ENCODE measurements at regions not wholly inside any gene's neighbourhood (a gene's known extent, or its start where the extent isn't known, plus 50 kb on each side); places are given as distances from the start of the nearest gene placed in this dataset.
A peak's percentile ranks its signal among the peaks of the same experiment; 100 is the strongest.
"Not testable (repeated sequence)": the region's sequence is repeated elsewhere in the genome, so short reads cannot be mapped to it uniquely, and the experiment has no call there.

GRCh38 chr10:120755771-120756170 is 95.4 kb upstream of the WDR11 start:
- DNase-seq (ENCODE audit: low spot score), result no peak

GRCh38 chr10:120760253-120760652 is 90.9 kb upstream of the WDR11 start:
- no peak for DNase-seq (ENCODE audit: low spot score)

GRCh38 chr10:120761951-120762350 is 89.2 kb upstream of the WDR11 start:
- no peak for DNase-seq (ENCODE audit: low spot score)

GRCh38 chr10:120765226-120765803 is 85.8 kb upstream of the WDR11 start:
- DNase-seq (ENCODE audit: low spot score), result no peak

- no peak for DNase-seq (ENCODE audit: low spot score)
These were observed 82.9 kb upstream of the WDR11 start for GRCh38 chr10:120768227-120768626.

DNA sequence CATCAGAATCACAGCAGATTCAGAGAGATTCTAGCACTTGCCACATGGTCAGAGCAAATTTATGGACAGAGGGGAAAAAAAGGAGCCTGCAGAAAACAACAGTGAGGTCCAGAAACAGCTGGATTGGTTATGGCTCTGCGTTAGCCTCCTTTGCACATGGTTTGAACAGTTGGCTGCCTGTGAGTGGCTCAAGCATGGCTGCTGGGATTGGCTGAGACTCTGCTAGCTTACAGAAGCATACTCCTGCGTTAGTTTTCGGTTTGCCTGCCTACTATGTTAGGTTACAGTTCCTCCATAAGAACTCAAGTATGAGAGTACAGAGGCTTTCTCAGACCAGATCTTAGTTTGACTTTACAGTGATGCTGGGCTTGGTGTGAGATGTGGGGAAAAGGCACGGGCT is 80.7 kb upstream of the WDR11 start:
- no peak for DNase-seq (ENCODE audit: low spot score)

- DNase-seq (ENCODE audit: low spot score), result no peak
These were observed 74.7 kb upstream of the WDR11 start for GRCh38 chr10:120776442-120776841.

GRCh38 chr10:120782336-120782735 is 68.8 kb upstream of the WDR11 start:
- no peak for DNase-seq (ENCODE audit: low spot score)

- DNase-seq (ENCODE audit: low spot score), result no peak
These were observed 68.1 kb upstream of the WDR11 start for GRCh38 chr10:120783098-120783497.

GRCh38 chr10:120783867-120784266 is 67.3 kb upstream of the WDR11 start:
- DNase-seq (ENCODE audit: low spot score), result peak; percentile 38

DNA sequence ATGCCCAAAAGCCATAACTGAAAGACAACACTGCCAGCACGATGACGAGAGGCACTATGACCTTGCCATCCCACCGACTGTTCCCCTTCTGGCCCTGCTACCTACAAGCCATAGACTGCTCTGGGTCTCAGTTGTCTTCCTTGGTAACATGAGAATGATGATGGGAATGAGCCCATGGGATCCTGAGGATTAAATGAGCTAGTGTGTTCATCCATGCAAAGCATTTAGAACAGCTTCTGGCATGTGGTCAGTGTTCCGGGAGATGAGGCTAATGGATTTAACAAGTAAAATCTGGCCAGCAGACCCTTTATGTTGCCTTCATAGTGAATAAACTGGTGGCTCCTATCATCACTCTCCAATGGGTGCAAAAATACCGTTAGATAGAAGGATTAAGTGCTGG is 62.4 kb upstream of the WDR11 start:
- no peak for DNase-seq (ENCODE audit: low spot score)

DNA sequence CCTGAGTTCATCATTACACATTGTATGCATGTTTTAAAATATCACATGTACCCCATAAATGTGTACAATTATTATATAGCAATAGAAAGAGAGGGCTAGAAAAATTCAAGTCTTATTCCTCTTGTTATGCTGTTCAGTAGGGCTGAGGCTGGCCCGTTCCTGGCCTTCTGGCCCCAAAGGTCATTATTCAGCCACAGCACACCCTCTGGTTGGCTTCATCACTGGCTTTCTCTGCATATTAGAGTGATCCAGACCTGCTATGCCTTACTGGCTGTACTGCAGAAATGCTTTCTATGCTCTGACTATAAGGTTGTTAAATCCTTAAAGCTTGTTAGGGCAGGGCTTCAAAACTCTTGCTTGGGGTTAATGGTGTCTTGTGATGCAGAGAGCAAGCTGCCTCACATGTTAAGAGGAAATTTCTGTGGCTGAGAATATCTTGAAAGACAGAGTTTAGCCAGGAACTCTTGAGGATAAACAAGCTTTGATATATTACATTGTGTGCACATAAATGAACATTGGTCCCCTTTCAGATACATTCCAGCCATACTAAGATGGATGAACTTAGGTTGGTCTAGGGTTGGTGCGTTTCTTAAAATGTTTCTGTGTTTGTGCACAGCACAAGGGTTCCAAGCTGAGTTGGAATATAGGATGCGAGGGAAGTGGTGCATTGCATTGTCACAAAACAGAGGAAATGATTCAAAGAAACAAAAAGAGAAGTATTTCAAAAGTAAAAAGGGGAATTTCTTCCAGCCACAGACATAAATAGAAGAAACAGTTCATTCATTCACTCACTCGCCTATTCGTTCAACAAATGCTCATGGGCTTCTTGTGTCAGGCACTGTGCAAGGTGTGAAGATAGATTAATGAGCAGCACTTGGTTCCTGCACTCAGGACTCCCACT is 61.6 kb upstream of the WDR11 start:
- peak; percentile 45 for DNase-seq (ENCODE audit: low spot score)

- no peak for DNase-seq (ENCODE audit: low spot score)
These were observed 59.8 kb upstream of the WDR11 start for GRCh38 chr10:120791316-120791715.

GRCh38 chr10:120793088-120793487 is 58.1 kb upstream of the WDR11 start:
- no peak for DNase-seq (ENCODE audit: low spot score)

DNA sequence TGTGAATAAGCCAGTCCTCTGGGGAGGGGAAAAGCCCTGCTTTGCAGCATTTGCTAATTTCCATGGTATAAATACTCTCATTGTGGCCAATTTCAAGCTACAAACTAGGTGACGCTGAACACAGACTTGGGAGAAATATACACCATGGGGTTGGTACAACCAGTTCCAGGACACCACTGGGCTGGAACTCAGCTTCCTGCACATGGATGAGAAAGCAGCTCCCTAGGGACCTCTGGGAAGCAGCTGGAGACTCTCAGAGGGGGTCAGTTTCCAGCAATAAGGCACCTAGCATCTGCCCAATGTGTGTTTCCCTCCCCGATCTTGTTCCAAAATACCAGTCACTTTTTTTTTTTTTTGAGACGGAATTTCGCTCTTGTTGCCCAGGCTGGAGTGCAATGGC is 56.8 kb upstream of the WDR11 start:
- no peak for DNase-seq (ENCODE audit: low spot score)

DNA sequence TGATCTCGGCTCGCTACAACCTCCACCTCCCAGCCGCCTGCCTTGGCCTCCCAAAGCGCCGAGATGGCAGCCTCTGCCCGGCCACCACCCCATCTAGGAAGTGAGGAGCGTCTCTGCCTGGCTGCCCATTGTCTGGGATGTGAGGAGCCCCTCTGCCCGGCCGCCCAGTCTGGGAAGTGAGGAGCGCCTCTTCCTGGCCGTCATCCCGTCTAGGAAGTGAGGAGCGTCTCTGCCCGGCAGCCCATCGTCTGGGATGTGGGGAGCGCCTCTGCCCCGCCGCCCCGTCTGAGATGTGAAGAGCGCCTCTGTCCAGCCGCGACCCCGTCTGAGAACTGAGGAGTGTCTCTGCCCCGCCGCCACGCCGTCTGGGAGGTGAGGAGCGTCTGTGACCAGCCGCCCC is 52.9 kb upstream of the WDR11 start:
- DNase-seq (ENCODE audit: low spot score), result not testable (repeated sequence)

DNA sequence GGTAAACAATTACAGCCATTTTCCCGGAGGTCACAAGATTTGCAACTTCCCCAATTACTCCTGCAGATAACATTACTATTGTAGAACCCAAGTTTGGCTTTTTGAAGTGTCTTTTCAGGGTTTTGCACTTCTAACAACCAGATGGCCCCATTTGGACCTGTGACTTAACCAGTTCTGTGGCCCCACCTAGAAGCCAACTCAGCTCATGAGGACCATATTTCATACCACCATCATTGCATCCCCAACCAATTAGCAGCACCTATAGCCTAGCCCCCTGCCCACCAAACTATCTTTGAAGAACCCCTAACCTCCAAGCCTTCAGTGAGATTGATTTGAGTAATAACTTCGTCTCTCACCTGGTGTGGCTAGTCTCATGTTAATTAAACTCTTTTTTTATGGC is 51.3 kb upstream of the WDR11 start:
- DNase-seq (ENCODE audit: low spot score), result no peak

DNA sequence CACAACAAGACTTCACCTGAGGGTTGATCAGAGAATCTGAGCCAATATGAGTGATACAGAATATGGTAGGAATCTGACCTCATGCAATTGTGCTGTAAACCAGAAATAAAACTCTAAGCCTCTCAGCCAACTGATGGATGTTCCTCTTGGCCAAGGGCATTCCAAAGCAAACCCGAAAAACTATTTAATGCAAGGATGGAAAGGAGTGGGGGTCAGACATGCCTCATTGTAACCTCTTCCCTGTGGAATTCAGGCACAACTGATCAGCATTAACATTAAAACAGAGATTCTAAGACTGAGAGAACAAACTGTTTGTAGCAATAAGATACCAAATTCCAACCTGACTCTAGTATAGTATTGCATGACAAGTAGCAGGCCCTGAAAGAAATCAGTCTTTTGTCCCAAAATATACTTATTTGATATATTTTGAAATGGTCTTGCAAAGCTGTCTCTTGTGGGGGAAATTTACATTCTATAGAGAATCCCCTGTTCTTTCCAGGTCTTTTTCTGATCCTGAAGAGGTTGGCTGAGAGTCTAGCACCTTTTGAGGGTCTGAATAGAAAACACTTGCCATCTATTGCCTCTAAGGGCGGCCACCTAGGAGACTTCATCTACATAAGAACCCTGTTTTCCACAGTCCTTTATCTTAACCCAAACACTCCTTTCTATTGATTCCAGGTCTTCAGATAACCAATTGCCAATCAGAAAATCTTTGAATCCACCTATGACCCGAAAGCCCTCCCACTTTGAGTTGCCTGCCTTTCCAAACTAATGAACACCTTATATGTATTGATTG is 50.4 kb upstream of the WDR11 start:
- DNase-seq (ENCODE audit: low spot score), result no peak
